ENCODE measurements at regions not wholly inside any gene's neighbourhood (a gene's known extent, or its start where the extent isn't known, plus 50 kb on each side); places are given as distances from the start of the nearest gene placed in this dataset.

DNA sequence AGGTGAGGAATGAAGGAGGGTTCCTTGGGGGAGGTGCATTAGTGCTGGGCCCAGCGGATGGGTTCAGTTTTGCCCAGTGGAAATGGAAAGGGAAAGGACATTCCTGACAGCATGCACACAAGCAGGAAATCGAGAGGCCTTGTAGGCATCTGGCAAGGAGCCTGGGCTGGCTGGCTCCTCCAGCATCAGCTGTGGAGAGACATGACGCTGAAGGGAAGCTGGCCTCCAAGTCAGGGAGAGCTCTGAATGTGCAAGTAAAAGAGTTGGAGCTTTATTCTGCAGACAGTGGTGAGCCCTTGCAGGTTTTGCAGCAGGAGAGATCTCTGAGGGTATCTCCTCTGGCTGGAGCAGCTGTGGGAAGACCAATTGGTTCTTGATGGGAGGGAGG is 154.3 kb downstream of the MRPL14 start:
- Histone ChIP-seq H3K27ac (ENCODE audit: low read depth, low read length) (peak overlapping the region; percentile 36), H3K27me3 (ENCODE audit: control insufficient read depth in 1 of 2, insufficient read depth in 2 of 2, low read length in 2 of 2) (no peaks in the 10 kb centered on the region), H3K9me3 (ENCODE audit: low read length) (no peaks in the 10 kb centered on the region), H3K9ac (ENCODE audit: low read length) (no peak overlapping the region), H3K4me3 (ENCODE audit: low read depth in 1 of 2, low read length in 2 of 2) (peak overlapping the region in 1 of 2 donors; percentile 17), H3K4me1 (ENCODE audit: insufficient read depth, low read length) (peaks cover 33% of the 10 kb centered on the region), H3K36me3 (ENCODE audit: insufficient read depth, low read length) (no peaks in the 10 kb centered on the region)

DNA sequence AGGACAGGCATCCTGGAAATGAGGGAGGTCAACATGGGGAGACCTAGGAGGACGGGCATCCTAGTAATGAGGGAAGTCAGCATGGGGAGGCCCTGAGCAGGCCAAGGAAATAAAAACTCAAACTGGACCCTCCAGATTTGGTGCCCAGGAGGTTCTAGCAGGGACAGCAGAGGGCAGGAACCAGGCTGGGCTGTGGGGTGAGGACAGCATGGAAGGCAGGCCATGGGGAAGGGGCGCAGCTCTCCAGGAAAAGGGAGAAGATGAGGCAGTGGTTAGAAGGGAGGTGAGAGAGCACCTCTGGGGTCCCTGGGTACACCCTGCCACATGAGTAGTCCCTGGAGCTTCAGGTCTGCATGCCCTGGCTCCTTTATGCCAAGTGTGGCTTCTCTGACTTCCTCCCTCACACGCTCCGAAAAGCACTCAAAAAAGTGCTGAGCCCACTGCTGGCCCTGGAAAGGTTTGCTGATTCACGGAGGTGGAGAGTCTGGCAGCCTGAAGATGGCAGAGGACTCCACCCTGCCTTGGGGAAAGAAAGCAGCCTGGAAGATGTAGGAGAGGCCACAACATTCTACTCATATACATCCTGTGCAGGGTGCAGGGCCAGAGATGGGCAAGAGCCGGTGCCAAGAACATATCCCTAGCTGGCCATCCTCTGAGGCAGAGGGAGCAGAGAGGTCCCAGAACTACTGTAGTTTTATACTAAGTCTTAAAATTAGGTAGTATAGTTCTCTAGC is 154.9 kb downstream of the MRPL14 start:
- H3K4me1 ChIP-seq (ENCODE audit: insufficient read depth, low read length), result peaks cover 33% of the 10 kb centered on the region
- H3K9ac ChIP-seq (ENCODE audit: low read length), result no peak overlapping the region
- no peaks in the 10 kb centered on the region for H3K36me3 ChIP-seq (ENCODE audit: insufficient read depth, low read length)
- no peaks in the 10 kb centered on the region for H3K9me3 ChIP-seq (ENCODE audit: low read length)
- peak overlapping the region in 1 of 2 donors; percentile 17 for H3K4me3 ChIP-seq (ENCODE audit: low read depth in 1 of 2, low read length in 2 of 2)
- H3K27ac ChIP-seq (ENCODE audit: low read depth, low read length), result peak overlapping the region; percentile 36
- no peaks in the 10 kb centered on the region for H3K27me3 ChIP-seq (ENCODE audit: control insufficient read depth in 1 of 2, insufficient read depth in 2 of 2, low read length in 2 of 2)

DNA sequence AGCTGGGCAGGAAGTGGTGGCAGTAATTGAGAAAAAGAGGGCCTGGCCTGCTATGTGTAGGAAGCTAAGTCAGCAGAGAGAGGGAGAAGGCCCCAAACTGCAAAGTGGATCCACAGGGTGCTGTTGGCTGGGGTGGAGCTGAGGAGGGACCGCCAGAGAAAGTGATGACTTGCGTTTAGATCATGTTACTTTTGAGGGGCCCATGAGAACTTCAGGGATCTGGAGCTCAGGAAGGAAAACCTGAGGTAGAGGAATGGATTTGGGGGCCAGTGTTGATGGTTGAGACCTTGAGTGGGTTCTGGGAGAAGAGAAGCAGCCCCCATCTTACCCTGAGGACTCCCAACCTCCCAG is 155.5 kb downstream of the MRPL14 start:
- Histone ChIP-seq H3K27me3 (ENCODE audit: control insufficient read depth in 1 of 2, insufficient read depth in 2 of 2, low read length in 2 of 2) (no peaks in the 10 kb centered on the region), H3K4me3 (ENCODE audit: low read depth in 1 of 2, low read length in 2 of 2) (no peak overlapping the region), H3K36me3 (ENCODE audit: insufficient read depth, low read length) (no peaks in the 10 kb centered on the region), H3K4me1 (ENCODE audit: insufficient read depth, low read length) (peaks cover 33% of the 10 kb centered on the region), H3K27ac (ENCODE audit: low read depth, low read length) (peak overlapping the region; percentile 36), H3K9me3 (ENCODE audit: low read length) (no peaks in the 10 kb centered on the region), H3K9ac (ENCODE audit: low read length) (no peak overlapping the region)

DNA sequence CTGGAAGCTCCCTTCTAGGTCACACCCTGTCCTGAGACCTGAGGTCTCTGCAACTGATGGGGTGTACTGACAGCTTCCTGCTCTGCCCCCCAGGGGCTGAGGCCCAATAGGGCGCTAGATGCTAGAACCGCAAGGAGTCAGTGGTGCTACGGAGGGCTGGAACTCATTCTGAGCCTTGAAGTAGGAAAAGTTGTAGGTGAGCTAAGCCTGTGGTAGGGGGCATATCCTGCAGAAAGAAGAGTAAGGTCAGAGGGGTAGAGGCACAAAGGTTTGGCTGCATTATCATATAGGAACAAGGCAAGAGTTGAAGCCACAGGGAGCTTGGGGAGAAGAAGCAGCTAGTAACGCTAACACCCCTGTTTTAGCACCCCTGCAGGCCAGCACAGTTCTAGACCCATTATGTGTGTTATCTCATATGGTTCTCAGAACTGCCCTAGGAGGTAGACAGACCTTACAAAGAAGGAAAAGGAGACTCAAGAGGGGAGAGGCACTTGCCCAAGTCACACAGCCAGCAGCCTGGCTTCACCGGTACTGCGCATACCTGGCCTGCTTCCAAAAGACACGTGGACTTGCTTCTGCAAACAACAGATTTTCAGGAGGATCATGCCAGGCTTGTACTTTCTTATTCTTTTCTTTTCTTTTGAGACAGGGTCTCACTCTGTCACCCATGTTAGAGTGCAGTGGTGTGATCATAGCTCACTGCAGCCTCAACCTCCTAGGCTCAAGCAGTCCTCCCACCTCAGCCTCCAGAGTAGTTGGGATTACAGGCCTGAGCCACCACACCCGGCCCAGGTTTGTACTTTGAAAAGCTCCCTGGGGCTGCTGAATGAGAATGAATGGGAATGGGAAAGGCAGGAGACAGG is 156.1 kb downstream of the MRPL14 start:
- Histone ChIP-seq H3K27me3 (ENCODE audit: control insufficient read depth in 1 of 2, insufficient read depth in 2 of 2, low read length in 2 of 2) (no peaks in the 10 kb centered on the region), H3K27ac (ENCODE audit: low read depth, low read length) (no peak overlapping the region)

DNA sequence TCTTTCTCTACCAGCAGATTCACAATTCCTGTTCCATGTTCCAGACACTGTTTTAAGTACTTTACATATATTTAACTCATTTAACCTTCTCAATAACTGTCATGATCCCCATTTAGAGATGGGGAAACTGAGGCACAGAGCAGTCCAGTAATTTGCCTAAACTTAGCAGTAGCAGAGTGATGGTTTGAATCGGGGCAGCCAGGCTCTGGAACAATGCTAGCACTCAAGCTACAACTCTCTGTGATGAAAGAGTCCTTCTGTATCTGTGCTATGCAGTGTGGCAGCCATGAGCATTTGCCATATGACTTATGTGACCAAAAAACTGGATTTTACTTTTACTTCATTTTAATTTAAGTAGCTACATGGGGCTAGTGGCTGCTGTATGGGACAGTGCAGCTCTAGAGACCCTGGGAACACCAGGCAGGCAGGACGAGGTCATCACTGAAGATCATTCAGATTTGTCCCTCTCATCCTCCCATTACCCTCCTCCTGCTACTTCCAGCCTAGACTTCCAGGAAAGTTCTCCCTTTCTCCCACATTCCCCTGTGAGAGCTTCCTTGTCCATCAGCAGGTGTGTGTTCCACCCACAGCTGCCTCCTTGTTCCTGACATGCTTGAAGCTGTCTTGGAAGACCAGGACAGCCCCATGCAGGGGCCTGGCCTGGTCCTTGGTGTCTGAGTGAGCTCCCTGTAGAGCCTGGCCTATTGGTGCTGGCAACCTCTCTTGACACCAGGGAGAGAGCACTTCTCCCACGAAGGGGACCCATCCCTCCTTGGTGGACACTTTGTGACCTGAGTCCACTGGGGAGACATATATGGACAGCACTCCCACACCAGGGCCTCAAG is 157.0 kb downstream of the MRPL14 start:
- Histone ChIP-seq H3K27ac (ENCODE audit: low read depth, low read length) (no peak overlapping the region), H3K4me3 (ENCODE audit: low read depth in 1 of 2, low read length in 2 of 2) (no peak overlapping the region), H3K9ac (ENCODE audit: low read length) (no peak overlapping the region), H3K27me3 (ENCODE audit: control insufficient read depth in 1 of 2, insufficient read depth in 2 of 2, low read length in 2 of 2) (no peaks in the 10 kb centered on the region), H3K36me3 (ENCODE audit: insufficient read depth, low read length) (no peaks in the 10 kb centered on the region), H3K9me3 (ENCODE audit: low read length) (no peaks in the 10 kb centered on the region), H3K4me1 (ENCODE audit: insufficient read depth, low read length) (peaks cover 33% of the 10 kb centered on the region)

More for the DNA sequence above, 156.1 kb downstream of the MRPL14 start:
- H3K9me3 ChIP-seq (ENCODE audit: low read length), result no peaks in the 10 kb centered on the region
- H3K36me3 ChIP-seq (ENCODE audit: insufficient read depth, low read length), result no peaks in the 10 kb centered on the region
- no peak overlapping the region for H3K9ac ChIP-seq (ENCODE audit: low read length)
- no peak overlapping the region for H3K4me3 ChIP-seq (ENCODE audit: low read depth in 1 of 2, low read length in 2 of 2)
- H3K4me1 ChIP-seq (ENCODE audit: insufficient read depth, low read length), result peaks cover 33% of the 10 kb centered on the region

DNA sequence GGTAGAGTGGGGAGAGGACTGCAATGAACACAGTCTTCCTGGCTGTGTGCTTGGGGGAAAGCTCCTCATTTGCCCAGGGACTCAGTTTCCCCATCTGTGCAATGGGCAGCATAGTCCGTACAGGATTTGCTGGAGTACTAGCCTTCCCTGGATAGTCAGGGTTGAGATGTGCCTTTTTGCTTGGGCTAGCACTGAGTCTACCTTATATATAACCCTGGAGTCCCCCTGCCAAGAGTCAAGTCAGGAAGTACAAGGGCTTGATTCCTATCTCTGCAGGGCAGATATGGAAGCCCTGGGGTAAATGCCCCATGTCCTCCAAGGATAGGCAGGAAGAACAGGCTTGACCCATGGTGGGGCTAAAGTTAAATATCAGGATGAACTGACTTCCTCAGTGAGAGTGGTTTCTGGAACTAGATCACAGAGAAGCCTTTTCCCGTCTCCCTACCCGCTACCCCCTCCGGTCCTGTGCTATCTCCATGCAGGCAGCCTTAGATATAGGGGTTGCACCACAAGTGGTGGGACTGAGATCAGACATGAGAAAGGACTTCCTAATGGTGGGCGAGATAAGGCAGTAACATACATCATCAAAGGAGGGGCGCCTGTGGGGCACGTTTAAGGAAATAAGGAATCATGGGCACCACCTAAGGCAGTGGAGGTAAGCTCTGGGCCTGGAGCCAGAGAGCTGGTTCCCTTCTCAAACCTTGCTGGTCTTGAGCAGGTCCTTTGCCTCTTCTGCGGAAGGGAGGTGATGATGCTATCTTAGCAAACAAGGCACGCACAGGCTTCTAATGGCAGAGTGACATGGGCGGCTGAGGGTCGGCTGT is 157.9 kb downstream of the MRPL14 start:
- Histone ChIP-seq H3K4me1 (ENCODE audit: insufficient read depth, low read length) (peaks cover 33% of the 10 kb centered on the region), H3K9me3 (ENCODE audit: low read length) (no peaks in the 10 kb centered on the region), H3K27me3 (ENCODE audit: control insufficient read depth in 1 of 2, insufficient read depth in 2 of 2, low read length in 2 of 2) (no peaks in the 10 kb centered on the region), H3K4me3 (ENCODE audit: low read depth in 1 of 2, low read length in 2 of 2) (no peak overlapping the region), H3K27ac (ENCODE audit: low read depth, low read length) (no peak overlapping the region), H3K9ac (ENCODE audit: low read length) (no peak overlapping the region), H3K36me3 (ENCODE audit: insufficient read depth, low read length) (no peaks in the 10 kb centered on the region)

DNA sequence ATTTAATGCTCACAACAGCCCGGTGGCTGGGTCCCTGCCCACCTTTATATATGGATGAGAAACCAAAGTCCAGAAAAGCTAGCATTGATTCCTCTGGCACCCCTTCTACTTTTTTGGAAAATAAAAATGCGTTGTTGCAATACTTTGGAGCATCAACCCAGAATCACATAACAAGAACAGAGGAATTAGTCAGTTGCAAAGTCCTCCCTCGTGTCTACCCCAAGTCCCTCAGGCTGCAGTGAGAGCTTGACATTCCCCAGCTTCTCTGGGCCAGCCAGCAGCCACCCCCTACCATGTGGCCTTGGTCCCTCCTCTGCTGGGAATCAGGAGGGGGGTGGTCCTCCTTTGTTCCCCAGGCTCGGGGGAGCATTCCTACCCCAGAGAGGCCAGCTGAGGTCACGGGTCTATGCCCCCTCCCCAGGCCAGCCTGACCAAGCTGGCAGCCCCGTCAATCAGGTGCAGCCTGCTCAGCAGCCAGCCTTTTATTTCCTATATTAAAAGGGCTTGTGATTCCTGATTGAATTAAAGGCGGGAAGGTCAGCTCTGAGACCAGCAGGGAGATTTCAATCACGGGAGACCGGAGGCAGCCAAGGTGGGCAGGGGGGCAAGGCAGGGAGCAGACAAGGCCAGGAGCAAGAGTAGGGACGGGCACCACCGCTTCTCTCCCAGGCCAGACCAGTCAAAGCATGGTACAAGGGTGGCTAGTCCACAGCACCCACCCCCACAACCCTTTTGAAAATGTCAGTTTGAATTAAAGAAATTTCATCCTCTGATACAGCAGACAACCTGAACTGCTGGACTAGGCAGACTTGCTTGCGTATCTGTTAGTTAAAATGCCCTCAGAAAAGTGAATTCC is 158.9 kb downstream of the MRPL14 start:
- H3K27me3 ChIP-seq (ENCODE audit: control insufficient read depth in 1 of 2, insufficient read depth in 2 of 2, low read length in 2 of 2), result no peaks in the 10 kb centered on the region
- H3K9ac ChIP-seq (ENCODE audit: low read length), result no peak overlapping the region
- H3K36me3 ChIP-seq (ENCODE audit: insufficient read depth, low read length), result no peaks in the 10 kb centered on the region
- no peak overlapping the region for H3K27ac ChIP-seq (ENCODE audit: low read depth, low read length)
- no peaks in the 10 kb centered on the region for H3K9me3 ChIP-seq (ENCODE audit: low read length)
- H3K4me1 ChIP-seq (ENCODE audit: insufficient read depth, low read length), result peaks cover 27% of the 10 kb centered on the region
- no peak overlapping the region for H3K4me3 ChIP-seq (ENCODE audit: low read depth in 1 of 2, low read length in 2 of 2)

DNA sequence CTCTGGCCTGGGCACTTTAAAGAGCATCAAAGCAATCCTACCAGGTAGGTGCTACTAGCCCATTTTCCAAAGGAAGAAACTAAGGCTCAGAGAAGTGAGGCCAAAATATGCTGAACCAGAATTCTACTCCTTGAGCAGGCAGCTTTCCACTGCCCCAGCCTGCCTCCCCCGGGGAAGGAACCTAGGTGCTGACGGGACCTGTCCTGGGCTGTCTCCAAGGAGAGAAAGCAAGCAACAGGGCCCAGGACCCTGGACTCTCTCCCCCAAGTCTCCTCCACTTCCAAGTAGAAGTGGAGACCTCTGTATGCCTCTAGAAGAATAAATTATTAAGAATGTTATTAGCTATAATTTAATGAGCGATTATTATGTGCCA is 159.5 kb downstream of the MRPL14 start:
- no peaks in the 10 kb centered on the region for H3K9me3 ChIP-seq (ENCODE audit: low read length)
- no peak overlapping the region for H3K4me3 ChIP-seq (ENCODE audit: low read depth in 1 of 2, low read length in 2 of 2)
- H3K27me3 ChIP-seq (ENCODE audit: control insufficient read depth in 1 of 2, insufficient read depth in 2 of 2, low read length in 2 of 2), result no peaks in the 10 kb centered on the region
- no peaks in the 10 kb centered on the region for H3K36me3 ChIP-seq (ENCODE audit: insufficient read depth, low read length)
- H3K27ac ChIP-seq (ENCODE audit: low read depth, low read length), result no peak overlapping the region
- H3K9ac ChIP-seq (ENCODE audit: low read length), result no peak overlapping the region
- peaks cover 20% of the 10 kb centered on the region for H3K4me1 ChIP-seq (ENCODE audit: insufficient read depth, low read length)

DNA sequence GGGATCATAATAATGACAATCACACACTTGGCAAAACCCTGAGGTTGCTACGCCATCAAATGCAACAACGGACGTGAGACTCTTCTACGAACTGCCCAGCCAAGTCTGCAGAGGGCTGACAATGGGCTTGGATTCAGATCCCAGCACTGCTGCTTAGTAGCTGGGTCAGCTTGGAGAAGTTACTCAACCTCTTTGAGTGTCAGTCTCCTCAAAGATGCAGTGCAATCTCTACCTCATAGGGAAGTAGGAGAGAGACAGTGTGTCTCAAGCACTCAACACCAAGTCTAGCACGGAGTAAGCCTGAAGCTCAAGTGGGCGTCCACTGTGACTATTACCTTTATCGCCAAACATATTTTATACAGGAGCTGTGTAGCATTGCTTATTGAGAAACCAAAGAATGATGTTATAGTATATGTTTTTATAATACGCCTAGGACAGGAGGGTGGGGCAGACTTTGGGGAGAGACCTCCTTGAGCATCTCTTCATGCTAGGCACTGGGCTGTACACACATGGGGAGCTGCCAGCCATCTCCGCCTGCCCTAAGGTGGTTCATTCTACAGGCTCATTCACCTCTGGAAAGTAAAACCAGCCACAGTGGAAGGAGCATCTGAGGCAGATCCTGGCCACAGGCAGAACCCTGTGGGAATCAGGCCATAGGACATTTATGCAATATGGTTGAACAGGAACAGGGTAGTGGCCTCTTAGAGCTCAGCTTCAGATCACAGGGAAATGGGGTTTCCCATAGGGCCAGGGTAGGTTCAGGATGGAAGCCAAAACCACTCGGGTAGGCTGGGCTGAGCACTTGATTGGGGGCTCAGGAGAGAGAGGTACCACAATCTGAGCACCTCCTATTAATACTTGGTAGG is 160.2 kb downstream of the MRPL14 start:
- no peaks in the 10 kb centered on the region for H3K9me3 ChIP-seq (ENCODE audit: low read length)
- H3K27me3 ChIP-seq (ENCODE audit: control insufficient read depth in 1 of 2, insufficient read depth in 2 of 2, low read length in 2 of 2), result no peaks in the 10 kb centered on the region
- H3K4me1 ChIP-seq (ENCODE audit: insufficient read depth, low read length), result peaks cover 14% of the 10 kb centered on the region
- H3K27ac ChIP-seq (ENCODE audit: low read depth, low read length), result no peak overlapping the region
- H3K36me3 ChIP-seq (ENCODE audit: insufficient read depth, low read length), result no peaks in the 10 kb centered on the region
- H3K4me3 ChIP-seq (ENCODE audit: low read depth in 1 of 2, low read length in 2 of 2), result no peak overlapping the region
- H3K9ac ChIP-seq (ENCODE audit: low read length), result no peak overlapping the region

DNA sequence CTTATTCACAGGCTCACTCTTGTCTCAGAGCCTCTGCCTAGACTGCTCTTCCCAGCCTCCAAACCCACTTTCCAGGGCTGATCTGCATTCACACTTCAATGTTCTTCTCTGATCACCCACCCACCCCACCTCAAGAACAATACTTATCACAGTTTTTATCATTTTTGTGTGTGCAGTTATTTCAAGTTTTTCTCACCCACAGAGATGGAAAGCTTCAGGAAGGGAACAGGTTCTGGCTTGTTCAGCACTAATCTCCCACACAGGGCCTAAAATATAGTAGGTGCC is 160.9 kb downstream of the MRPL14 start:
- H3K27ac ChIP-seq (ENCODE audit: low read depth, low read length), result no peak overlapping the region

More for the DNA sequence above, 160.9 kb downstream of the MRPL14 start:
- Histone ChIP-seq H3K9me3 (ENCODE audit: low read length) (no peaks in the 10 kb centered on the region), H3K27me3 (ENCODE audit: control insufficient read depth in 1 of 2, insufficient read depth in 2 of 2, low read length in 2 of 2) (no peaks in the 10 kb centered on the region), H3K4me1 (ENCODE audit: insufficient read depth, low read length) (peaks cover 6% of the 10 kb centered on the region), H3K36me3 (ENCODE audit: insufficient read depth, low read length) (no peaks in the 10 kb centered on the region), H3K4me3 (ENCODE audit: low read depth in 1 of 2, low read length in 2 of 2) (no peak overlapping the region), H3K9ac (ENCODE audit: low read length) (no peak overlapping the region)

All from muscle layer of colon (tissue), 2 donors.